ES-I3 (cell line): ENCODE measurements at regions not wholly inside any gene's neighbourhood (a gene's known extent, or its start where the extent isn't known, plus 50 kb on each side); places are given as distances from the start of the nearest gene placed in this dataset.

ENCODE experiments used
- H3K36me3 ChIP-seq: 2 replicates; pipeline ENCODE4 v1.6.1; 2013; ENCODE audit warnings: mild to moderate bottlenecking, low read length, control low read depth, moderate library complexity; ENCODE audit not compliant: insufficient read depth
- H3K4me1 ChIP-seq: 2 replicates; pipeline ENCODE4 v1.6.1; 2013; ENCODE audit warnings: mild to moderate bottlenecking, control low read depth, low read length; ENCODE audit not compliant: insufficient read depth
- H3K9ac ChIP-seq: 2 replicates; pipeline ENCODE4 v1.6.1; 2013; ENCODE audit warnings: low read depth, mild to moderate bottlenecking, low read length, moderate library complexity
- H3K9me3 ChIP-seq: 2 replicates; pipeline ENCODE4 v1.6.1; 2013; ENCODE audit warnings: mild to moderate bottlenecking, low read length, moderate library complexity; ENCODE audit not compliant: control insufficient read depth, insufficient read depth

- H3K9me3 ChIP-seq, result no peaks in the 10 kb centered on the region
- no peaks in the 10 kb centered on the region for H3K36me3 ChIP-seq
- H3K9ac ChIP-seq, result no peak overlapping the region
- peaks cover 6% of the 10 kb centered on the region; the same call in 1 of the 2 replicates for H3K4me1 ChIP-seq
Measured at GRCh38 chr18:41524674-41525470, 430.2 kb upstream of the PIK3C3 start.

GRCh38 chr18:41517142-41517541, 437.9 kb upstream of the PIK3C3 start:
- Histone ChIP-seq H3K36me3 (no peaks in the 10 kb centered on the region; the same call in 1 of the 2 replicates), H3K9ac (no peak overlapping the region), H3K9me3 (no peaks in the 10 kb centered on the region), H3K4me1 (no peaks in the 10 kb centered on the region)

GRCh38 chr18:41513438-41513837, 441.6 kb upstream of the PIK3C3 start:
- Histone ChIP-seq H3K36me3 (no peaks in the 10 kb centered on the region; the same call in 1 of the 2 replicates), H3K9me3 (no peaks in the 10 kb centered on the region), H3K4me1 (no peaks in the 10 kb centered on the region), H3K9ac (no peak overlapping the region)

- Histone ChIP-seq H3K9ac (no peak overlapping the region), H3K9me3 (no peaks in the 10 kb centered on the region), H3K4me1 (peaks cover 9% of the 10 kb centered on the region), H3K36me3 (no peaks in the 10 kb centered on the region)
Measured at GRCh38 chr18:41504316-41504715, 450.7 kb upstream of the PIK3C3 start.

- H3K9me3 ChIP-seq, result no peaks in the 10 kb centered on the region
- H3K36me3 ChIP-seq, result no peaks in the 10 kb centered on the region
- peaks cover 9% of the 10 kb centered on the region for H3K4me1 ChIP-seq
- no peak overlapping the region for H3K9ac ChIP-seq
Measured at GRCh38 chr18:41501848-41502247, 453.2 kb upstream of the PIK3C3 start.

GRCh38 chr18:41499345-41499744, 455.7 kb upstream of the PIK3C3 start:
- Histone ChIP-seq H3K9me3 (no peaks in the 10 kb centered on the region), H3K4me1 (peaks cover 9% of the 10 kb centered on the region), H3K9ac (no peak overlapping the region), H3K36me3 (no peaks in the 10 kb centered on the region)

GRCh38 chr18:41490861-41491260, 464.2 kb upstream of the PIK3C3 start:
- no peaks in the 10 kb centered on the region; the same call in 1 of the 2 replicates for H3K4me1 ChIP-seq
- peaks cover 4% of the 10 kb centered on the region; the same call in 1 of the 2 replicates for H3K36me3 ChIP-seq
- H3K9me3 ChIP-seq, result no peaks in the 10 kb centered on the region
- H3K9ac ChIP-seq, result no peak overlapping the region

GRCh38 chr18:41486575-41486974, 468.5 kb upstream of the PIK3C3 start:
- Histone ChIP-seq H3K9ac (no peak overlapping the region), H3K9me3 (no peaks in the 10 kb centered on the region), H3K36me3 (0 out of 2 replicates have a peak, but pooled peaks cover 4% of the 10 kb centered on the region), H3K4me1 (peaks cover 11% of the 10 kb centered on the region)

- H3K9ac ChIP-seq, result no peak overlapping the region
- H3K9me3 ChIP-seq, result no peaks in the 10 kb centered on the region
Measured at GRCh38 chr18:41484069-41484468, 471.0 kb upstream of the PIK3C3 start.

GRCh38 chr18:41482501-41482900, 472.5 kb upstream of the PIK3C3 start:
- peaks cover 11% of the 10 kb centered on the region for H3K4me1 ChIP-seq
- H3K36me3 ChIP-seq, result peaks cover 4% of the 10 kb centered on the region; the same call in 1 of the 2 replicates
- H3K9me3 ChIP-seq, result no peaks in the 10 kb centered on the region
- H3K9ac ChIP-seq, result no peak overlapping the region

More at GRCh38 chr18:41484069-41484468, 471.0 kb upstream of the PIK3C3 start:
- peaks cover 11% of the 10 kb centered on the region for H3K4me1 ChIP-seq
- peaks cover 4% of the 10 kb centered on the region; the same call in 1 of the 2 replicates for H3K36me3 ChIP-seq

GRCh38 chr18:41466436-41467160, 488.4 kb upstream of the PIK3C3 start:
- no peaks in the 10 kb centered on the region for H3K9me3 ChIP-seq
- H3K4me1 ChIP-seq, result peaks cover 33% of the 10 kb centered on the region
- H3K9ac ChIP-seq, result no peak overlapping the region
- no peaks in the 10 kb centered on the region for H3K36me3 ChIP-seq

- no peak overlapping the region for H3K9ac ChIP-seq
- H3K4me1 ChIP-seq, result peaks cover 38% of the 10 kb centered on the region
- no peaks in the 10 kb centered on the region for H3K9me3 ChIP-seq
- H3K36me3 ChIP-seq, result no peaks in the 10 kb centered on the region
Measured at GRCh38 chr18:41465386-41465785, 489.6 kb upstream of the PIK3C3 start.

GRCh38 chr18:41464278-41464677, 490.8 kb upstream of the PIK3C3 start:
- Histone ChIP-seq H3K36me3 (no peaks in the 10 kb centered on the region), H3K4me1 (peaks cover 40% of the 10 kb centered on the region), H3K9ac (no peak overlapping the region), H3K9me3 (no peaks in the 10 kb centered on the region)

GRCh38 chr18:41462946-41463345, 492.1 kb upstream of the PIK3C3 start:
- H3K9me3 ChIP-seq, result no peaks in the 10 kb centered on the region
- H3K9ac ChIP-seq, result no peak overlapping the region
- no peaks in the 10 kb centered on the region for H3K36me3 ChIP-seq
- H3K4me1 ChIP-seq, result peaks cover 40% of the 10 kb centered on the region

GRCh38 chr18:41461114-41461513, 493.9 kb upstream of the PIK3C3 start:
- Histone ChIP-seq H3K4me1 (peaks cover 35% of the 10 kb centered on the region), H3K36me3 (no peaks in the 10 kb centered on the region), H3K9me3 (no peaks in the 10 kb centered on the region), H3K9ac (no peak overlapping the region)
